CD4-positive, alpha-beta T cell treated with Interleukin-21 for 1 hour (primary cell): ENCODE measurements at regions not wholly inside any gene's neighbourhood (a gene's known extent, or its start where the extent isn't known, plus 50 kb on each side); places are given as distances from the start of the nearest gene placed in this dataset.
"Not testable (repeated sequence)": the region's sequence is repeated elsewhere in the genome, so short reads cannot be mapped to it uniquely, and the experiment has no call there.

Experiments used
- DNase-seq: peaks from one replicate; pipeline ENCODE4 v3.0.0-alpha.2; 2020

- no peak for DNase-seq
Measured at GRCh38 chr16:58862334-58863021, 128.4 kb upstream of the GOT2 start.

- no peak for DNase-seq
Measured at GRCh38 chr16:58859958-58860669, 126.0 kb upstream of the GOT2 start.

DNA sequence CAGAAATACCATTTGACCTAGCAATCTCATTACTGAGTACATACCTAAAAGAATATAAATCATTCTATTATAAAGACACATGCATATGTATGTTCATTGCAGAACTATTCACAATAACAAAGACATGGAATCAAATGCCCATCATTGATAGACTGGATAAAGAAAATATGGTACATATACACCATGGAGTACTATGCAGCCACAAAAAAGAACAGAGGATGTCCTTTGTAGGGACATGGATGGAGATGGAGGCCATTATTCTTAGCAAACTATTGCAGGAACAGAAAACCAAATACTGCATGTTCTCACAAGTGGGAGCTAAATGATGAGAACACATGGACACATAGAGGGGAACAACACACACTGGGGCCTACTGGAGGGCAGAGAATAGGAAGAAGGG is 124.5 kb upstream of the GOT2 start:
- not testable (repeated sequence) for DNase-seq

- DNase-seq, result no peak
Measured at GRCh38 chr16:58855291-58855863, 121.3 kb upstream of the GOT2 start.

GRCh38 chr16:58853854-58854791 is 120.0 kb upstream of the GOT2 start:
- DNase-seq, result no peak

DNA sequence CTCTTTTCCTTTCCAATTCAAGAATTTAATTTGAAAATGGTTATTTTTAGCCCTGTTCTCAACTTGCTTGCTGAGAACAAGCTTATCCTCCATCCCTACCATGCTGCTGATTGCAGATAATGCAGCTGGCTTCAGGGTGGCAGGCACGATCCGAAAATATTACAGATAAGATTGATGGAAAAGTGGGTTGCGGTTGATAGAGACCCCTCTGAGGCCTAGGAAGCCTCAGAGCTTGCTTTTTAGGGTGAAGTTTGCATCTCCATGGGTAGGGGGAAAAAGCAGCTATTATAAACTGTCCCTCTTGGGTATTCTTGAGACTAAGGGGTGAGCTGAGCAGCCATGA is 116.5 kb upstream of the GOT2 start:
- no peak for DNase-seq

- DNase-seq, result no peak
Measured at GRCh38 chr16:58850019-58850677, 116.0 kb upstream of the GOT2 start.

DNA sequence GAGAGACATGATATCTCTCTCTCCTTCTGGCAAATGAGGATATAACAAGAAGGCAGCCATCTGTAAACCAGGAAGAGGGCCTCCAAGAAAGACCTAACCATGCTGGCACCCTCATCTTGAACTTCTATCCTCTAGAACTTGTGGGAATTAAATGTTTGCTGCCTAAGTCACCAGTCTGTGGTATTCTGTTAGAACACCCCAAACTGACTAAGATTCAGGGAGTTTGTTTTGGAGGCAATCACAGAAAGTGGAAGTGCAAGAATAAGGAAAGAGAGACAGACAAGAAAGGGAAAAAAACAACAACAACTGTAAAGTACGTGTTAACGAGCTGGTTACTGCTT is 114.5 kb upstream of the GOT2 start:
- no peak for DNase-seq

DNA sequence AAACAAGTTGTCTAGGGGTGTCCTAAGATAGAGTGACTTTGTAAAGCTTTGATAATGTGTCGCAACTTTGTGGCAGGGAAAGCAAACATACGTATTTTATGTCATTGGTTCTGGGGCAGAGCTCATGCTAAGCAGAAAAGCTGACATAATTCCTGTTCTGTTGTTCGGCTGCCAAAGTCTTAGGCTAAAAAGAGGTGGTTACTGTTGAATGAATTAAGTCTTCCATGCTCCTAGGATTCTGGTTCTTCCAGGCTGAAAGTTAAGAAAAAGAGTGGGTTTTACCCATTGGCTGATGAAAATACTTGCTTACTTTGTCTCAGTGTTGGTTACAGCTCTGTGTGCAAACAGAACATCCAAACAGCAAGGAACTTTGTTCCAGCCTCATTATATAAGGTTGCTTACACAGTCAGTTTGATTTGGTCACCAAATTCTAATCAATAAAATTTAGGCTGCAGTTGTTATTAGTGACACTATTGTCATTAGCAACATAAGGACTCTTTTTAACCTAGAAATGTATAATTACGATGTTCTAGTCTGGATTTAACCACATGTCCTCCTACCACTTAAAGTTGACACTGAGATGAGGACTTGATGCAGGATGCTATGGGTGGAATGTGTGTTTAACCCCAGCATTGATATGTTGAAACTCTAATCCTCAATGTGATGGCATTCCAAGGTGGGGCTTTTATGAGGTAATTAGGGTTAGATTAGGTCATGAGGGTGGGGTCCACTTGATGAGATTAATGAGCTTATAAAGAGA is 114.0 kb upstream of the GOT2 start:
- no peak for DNase-seq

DNA sequence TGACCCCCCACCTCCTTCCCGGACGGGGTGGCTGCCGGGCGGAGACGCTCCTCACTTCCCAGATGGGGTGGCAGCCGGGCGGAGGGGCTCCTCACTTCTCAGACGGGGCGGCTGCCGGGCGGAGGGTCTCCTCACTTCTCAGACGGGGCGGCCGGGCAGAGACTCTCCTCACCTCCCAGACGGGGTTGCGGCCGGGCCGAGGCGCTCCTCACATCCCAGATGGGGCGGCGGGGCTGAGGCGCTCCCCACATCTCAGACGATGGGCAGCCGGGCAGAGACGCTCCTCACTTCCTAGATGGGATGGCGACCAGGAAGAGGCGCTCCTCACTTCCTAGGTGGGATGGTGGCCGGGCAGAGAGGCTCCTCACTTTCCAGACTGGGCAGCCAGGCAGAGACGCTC is 112.1 kb upstream of the GOT2 start:
- not testable (repeated sequence) for DNase-seq

GRCh38 chr16:58843675-58844074 is 109.6 kb upstream of the GOT2 start:
- no peak for DNase-seq

GRCh38 chr16:58842746-58843145 is 108.6 kb upstream of the GOT2 start:
- no peak for DNase-seq

- no peak for DNase-seq
Measured at GRCh38 chr16:58842156-58842555, 108.0 kb upstream of the GOT2 start.

DNA sequence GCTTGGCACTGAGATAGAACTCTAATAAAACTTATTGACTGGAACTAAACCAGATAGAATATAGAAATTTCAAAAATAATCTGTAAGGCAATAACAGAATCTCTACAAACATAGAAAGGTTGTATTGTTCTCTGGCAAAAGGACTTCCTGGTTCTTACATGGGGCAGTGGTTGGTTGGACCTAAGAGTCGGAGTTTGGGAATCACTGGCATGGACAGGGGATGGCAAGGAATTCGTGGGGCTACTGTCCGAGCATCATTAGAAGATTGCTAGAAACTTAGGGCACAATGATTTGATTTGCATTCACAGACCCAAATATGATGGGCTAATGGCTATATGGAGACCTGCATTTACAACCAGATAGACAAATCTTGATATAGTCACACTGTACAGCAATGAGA is 103.8 kb upstream of the GOT2 start:
- no peak for DNase-seq

DNA sequence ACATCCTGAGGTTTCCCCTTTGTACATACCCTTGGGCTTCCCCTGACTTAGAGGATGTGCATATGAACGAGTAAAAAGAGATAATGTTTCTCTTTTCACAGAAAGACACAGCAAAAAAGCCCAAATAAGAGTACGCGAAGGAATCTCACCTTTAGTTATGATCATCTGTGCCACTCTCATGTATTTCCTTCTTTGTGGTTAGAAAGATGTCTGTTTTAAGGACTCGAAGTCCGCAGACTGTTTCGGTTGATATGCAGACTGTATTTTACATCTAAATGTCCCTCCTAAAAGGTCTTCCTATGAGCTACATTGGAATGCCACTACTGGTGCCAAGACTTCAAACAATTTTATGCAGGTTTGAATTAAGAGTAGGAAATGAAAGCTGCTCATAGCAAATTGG is 102.3 kb upstream of the GOT2 start:
- no peak for DNase-seq

DNA sequence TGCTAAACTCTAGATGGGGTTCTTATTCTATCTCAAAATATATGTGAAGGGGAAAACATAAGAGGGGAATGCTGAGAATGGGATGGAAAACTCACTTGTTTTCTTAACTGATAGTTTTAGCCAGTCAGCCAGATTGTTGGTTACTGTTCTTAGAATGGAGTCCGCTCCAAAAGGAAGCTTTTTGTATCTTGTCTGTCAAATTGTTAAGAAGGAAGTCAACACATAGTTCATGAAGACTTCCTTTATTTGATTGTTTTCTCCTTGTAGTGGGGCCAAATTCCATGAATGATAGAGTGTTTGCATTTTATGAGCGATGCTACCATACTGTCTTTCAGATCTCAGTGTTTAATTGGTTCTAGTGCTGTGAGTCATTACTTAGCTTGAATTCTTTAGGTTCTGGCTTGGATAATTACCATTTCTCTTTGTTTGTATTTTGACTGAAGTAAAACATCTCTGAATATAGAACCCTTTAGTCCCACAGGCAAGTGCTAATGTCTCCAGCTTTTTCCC is 98.3 kb upstream of the GOT2 start:
- no peak for DNase-seq

GRCh38 chr16:58831386-58831785 is 97.3 kb upstream of the GOT2 start:
- DNase-seq, result no peak

- no peak for DNase-seq
Measured at GRCh38 chr16:58828901-58829545, 94.9 kb upstream of the GOT2 start.

DNA sequence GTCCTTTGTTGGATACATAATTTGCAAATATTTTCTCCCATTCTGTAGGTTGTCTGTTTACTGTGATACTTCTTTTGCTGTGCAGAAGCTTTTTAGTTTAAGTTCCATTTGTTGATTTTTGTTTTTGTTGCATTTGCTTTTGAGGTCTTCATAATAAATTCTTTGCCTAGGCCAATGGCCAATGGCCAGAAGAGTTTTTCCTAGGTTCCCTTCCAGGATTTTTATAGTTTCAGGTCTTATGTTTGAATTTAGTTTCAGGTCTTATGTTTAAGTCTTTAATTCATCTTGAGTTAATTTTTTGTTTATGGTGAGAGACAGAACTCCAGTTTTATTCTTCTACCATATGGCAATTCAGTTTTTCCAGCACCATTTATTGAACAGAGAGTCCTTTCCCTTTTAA is 90.1 kb upstream of the GOT2 start:
- no peak for DNase-seq

GRCh38 chr16:58821886-58822285 is 87.8 kb upstream of the GOT2 start:
- DNase-seq, result no peak

DNA sequence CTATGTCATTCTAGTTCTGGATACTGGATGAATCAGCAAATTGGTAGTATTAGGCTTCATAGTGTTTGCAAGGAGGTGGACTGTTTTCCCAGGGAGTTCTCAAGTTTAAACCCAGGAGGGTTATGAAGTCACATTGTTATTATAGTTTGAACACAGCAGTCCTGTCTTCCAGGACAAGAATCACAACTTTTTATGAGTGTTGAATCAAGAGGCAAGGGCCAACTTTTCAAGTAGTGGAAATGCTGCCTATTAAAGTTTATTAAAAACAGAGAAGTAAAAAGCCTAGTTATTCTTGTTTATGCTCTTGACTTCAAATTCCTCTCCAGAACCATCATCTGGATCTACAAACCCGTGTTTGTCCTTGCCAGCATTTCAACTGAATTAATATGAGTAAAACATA is 86.3 kb upstream of the GOT2 start:
- no peak for DNase-seq
